GM03348 (cell line): ENCODE measurements at regions not wholly inside any gene's neighbourhood (a gene's known extent, or its start where the extent isn't known, plus 50 kb on each side); places are given as distances from the start of the nearest gene placed in this dataset.
"Not testable (repeated sequence)": the region's sequence is repeated elsewhere in the genome, so short reads cannot be mapped to it uniquely, and the experiment has no call there.

Source experiments
- DNase-seq: peaks from one replicate; pipeline ENCODE4 v3.0.0; 2012; ENCODE audit warnings: low spot score

DNA sequence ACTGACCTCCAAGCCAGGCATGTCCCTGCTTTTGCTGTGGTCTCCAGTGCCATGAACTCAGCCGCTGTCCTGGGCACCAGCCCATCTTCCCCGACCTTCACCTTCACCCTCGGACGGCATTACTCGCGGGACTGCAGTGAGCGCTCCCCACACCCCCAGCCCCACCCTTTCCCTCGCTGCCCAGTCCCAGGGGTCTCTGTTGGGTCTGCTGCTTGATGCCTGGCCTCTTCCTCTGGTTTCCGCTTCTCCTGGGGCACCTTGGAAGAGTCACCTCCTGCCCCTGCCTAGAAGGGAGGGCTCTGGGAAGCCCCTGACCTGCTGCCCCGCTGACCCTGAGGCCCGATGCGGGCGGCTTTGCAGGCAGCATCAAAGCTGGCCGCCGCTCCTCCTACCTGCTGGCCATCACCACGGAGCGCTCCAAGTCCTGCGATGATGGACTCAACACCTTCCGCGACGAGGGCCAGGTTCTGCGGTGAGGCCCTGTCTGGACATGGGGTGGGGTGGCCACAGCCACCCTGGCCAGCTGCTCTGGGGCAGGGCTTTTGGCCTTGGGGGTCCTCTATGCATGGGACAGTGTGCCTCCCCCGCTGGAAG lies 102.3 kb downstream of the ZNF267 start:
- DNase-seq = not testable (repeated sequence)

GRCh38 chr16:31978463-31978862 lies 104.9 kb downstream of the ZNF267 start:
- not testable (repeated sequence) for DNase-seq

- not testable (repeated sequence) for DNase-seq
Measured at GRCh38 chr16:31981739-31982138, 108.1 kb downstream of the ZNF267 start.

- not testable (repeated sequence) for DNase-seq
Measured at GRCh38 chr16:31982986-31983385, 109.4 kb downstream of the ZNF267 start.

GRCh38 chr16:31983666-31984065 lies 110.1 kb downstream of the ZNF267 start:
- DNase-seq = not testable (repeated sequence)

DNA sequence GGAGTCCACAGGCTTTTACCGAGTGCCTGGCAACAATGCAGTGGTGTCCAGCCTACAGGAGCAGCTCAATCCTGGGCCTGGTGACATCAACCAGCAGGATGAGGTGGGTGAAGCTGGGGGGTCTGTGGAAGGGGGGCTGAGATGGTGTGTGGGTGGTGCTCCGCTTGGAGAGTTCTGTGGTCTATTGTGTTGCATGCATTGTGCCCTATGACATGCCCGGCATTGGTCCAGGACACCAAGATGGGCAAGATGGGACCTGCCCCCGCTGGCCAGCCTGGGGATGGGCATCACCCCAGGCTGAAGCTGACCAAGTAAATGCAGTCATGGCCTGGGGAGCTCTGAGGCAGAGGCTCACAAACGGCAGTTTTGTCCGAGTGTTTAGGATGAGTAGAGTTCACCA lies 113.3 kb downstream of the ZNF267 start:
- not testable (repeated sequence) for DNase-seq

- not testable (repeated sequence) for DNase-seq
Measured at GRCh38 chr16:31988595-31989581, 115.3 kb downstream of the ZNF267 start.

DNA sequence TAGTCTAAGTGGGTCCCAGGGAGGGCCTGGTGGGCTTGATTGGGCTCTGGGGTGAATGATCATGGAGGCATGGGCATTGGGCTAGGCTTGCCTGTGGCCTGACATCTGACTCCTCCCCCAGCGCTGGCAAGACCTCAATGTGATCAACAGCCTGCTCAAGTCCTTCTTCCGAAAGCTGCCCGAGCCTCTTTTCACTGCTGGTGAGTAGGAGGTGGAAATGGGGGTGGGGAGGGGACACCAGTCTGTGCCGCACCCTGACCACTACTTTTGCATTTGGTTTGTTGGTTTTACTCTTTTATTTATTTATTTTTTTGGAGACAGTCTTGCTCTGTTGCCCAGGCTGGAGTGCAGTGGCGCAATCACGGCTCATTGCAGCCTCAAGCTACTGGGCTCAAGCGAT lies 116.7 kb downstream of the ZNF267 start:
- not testable (repeated sequence) for DNase-seq

GRCh38 chr16:31990980-31991379 lies 117.4 kb downstream of the ZNF267 start:
- DNase-seq = not testable (repeated sequence)

DNA sequence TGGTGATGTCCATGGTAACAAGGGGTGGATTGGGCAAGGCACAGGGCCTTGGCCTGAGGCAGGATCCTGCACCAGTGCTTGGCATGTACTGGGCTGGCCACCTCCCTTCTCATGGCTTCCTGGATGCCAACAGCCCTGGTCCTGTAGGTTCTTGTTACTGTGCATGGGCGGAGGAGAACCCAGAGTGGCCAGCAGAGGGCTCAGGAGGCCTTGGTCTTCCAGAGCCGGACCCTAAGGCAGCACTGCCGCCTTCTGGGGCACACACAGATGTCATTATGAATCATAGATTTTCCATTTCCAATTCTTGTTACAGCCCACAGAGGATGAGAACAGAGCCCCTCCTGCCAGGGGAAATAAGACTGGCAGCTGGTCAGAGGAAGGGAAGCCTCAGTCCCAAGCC lies 122.7 kb downstream of the ZNF267 start:
- not testable (repeated sequence) for DNase-seq

- DNase-seq = not testable (repeated sequence)
Measured at GRCh38 chr16:32002496-32002895, 128.9 kb downstream of the ZNF267 start.

DNA sequence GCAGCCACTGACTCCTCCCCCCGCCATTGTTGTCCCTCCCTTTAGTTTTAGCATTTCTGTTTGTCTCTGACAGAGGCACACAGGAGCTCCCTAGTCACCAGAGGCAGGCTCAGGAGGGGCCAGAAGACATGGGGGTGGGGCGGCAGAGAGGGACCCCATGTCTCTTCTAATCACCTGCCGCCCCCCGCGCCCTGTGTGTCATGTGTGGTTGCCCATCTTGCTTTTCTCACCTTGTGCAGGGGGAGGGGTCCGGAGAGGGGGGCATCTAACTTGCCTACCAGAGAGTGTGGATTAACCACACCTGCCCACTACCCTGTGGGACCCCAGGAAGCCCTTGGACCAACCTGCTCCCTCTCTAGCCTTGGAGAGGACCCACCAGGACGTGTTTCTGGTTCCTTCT lies 130.2 kb downstream of the ZNF267 start:
- not testable (repeated sequence) for DNase-seq

DNA sequence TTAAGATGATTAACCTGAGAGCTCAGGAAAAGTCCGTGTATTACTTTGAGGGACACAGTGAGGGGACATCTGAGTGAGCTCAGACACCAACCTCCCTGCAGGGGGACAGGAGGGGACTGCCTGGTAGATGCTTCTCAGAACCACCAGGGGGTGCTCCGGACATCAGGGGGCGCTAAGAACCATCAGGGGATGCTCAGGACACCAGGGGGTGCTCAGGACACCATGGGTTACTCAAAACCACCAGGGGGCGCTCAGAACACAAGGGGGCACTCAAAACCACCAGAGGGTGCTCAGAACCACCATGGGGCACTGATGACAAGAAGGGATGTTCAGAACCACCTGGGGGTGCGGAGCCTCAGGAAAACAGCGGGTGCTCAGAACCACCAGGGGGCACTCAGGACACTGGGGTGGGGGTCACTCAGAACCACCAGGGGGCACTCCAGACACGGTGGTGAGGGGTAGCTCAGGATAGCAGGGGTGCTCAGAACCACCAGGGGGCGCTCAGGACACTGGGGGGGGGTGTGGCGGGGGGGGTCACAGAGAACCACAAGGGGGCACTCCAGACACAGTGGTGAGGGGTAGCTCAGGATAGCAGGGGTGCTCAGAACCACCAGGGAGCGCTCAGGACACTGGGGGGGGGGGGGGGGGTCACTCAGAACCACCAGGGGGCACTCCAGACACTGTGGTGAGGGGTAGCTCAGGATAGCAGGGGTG lies 165.3 kb downstream of the ZNF267 start:
- DNase-seq = not testable (repeated sequence)

GRCh38 chr16:32039919-32040318 lies 166.3 kb downstream of the ZNF267 start:
- not testable (repeated sequence) for DNase-seq

GRCh38 chr16:32066016-32066651 lies 187.0 kb upstream of the TP53TG3D start:
- not testable (repeated sequence) for DNase-seq

GRCh38 chr16:32071586-32071985 lies 181.5 kb upstream of the TP53TG3D start:
- not testable (repeated sequence) for DNase-seq

DNA sequence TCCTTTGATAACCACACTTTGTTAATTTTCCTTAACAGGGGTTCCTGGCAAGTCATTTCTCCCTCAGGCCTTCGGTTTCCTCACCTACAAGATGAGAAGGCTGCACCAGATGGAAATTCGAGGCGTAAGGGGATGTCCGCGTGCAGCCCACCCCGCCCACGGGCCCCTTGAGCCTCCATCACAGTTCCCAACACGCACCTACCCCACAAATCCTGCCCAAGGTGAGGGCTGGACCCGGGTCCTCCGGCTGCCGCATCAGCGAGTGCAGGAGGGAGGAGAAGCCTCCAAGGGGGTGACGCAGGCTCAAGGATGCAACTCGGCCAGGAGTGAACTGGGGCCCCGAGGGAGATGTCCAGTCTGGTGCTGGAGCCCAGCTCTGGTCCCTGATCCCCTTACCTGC lies 169.2 kb upstream of the TP53TG3D start:
- not testable (repeated sequence) for DNase-seq

- DNase-seq = not testable (repeated sequence)
Measured at GRCh38 chr16:32084656-32085401, 168.3 kb upstream of the TP53TG3D start.

- DNase-seq = not testable (repeated sequence)
Measured at GRCh38 chr16:32085438-32086141, 167.5 kb upstream of the TP53TG3D start.

GRCh38 chr16:32115562-32115961 lies 137.5 kb upstream of the TP53TG3D start:
- peak; percentile 1 for DNase-seq
